AML-193 (cell line): ENCODE measurements at regions not wholly inside any gene's neighbourhood (a gene's known extent, or its start where the extent isn't known, plus 50 kb on each side); places are given as distances from the start of the nearest gene placed in this dataset.
"Not testable (repeated sequence)": the region's sequence is repeated elsewhere in the genome, so short reads cannot be mapped to it uniquely, and the experiment has no call there.

Source experiments
- DNase-seq, 2 experiments: peaks; one replicate each; lab custom pipeline; 2025; lab: John Stamatoyannopoulos, UW

DNA sequence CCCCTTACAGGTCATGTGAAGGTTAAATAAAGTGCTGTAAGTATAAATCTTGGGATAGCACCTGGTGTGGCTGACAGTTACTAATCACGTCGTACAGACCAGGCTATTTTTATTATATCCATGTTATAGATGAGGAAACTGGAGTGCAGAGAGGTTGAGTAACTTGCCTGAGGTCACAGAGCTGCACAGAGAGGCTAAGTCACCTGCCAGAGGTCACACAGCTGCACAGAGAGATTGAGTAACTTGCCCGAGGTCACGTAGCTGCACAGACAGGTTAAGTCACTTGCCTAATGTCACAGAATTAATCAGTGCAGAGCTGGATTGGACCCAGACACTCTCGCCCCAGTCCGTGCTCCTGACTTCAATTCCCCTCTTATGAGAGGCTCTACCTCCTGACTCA is 171.5 kb downstream of the NUP210 start:
- no peak for DNase-seq

DNA sequence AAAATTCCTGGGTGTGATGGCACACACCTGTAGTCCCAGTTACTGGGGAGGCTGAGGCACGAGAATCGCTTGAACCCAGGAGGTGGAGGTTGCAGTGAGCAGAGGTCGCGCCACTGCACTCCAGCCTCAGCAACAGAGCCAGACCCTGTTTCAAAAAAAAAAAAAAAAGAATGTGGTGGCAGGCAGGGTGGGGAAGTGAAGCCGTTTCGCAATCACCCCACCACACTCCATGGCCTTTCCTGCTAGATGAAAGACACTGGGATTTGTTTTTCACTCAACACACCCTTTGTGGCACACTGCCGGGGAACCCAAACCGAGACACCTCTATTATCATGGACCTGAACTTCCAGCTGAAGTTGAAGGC is 172.4 kb upstream of the IQSEC1 start:
- peak in 1 of 2 experiments; percentile 27 for DNase-seq

DNA sequence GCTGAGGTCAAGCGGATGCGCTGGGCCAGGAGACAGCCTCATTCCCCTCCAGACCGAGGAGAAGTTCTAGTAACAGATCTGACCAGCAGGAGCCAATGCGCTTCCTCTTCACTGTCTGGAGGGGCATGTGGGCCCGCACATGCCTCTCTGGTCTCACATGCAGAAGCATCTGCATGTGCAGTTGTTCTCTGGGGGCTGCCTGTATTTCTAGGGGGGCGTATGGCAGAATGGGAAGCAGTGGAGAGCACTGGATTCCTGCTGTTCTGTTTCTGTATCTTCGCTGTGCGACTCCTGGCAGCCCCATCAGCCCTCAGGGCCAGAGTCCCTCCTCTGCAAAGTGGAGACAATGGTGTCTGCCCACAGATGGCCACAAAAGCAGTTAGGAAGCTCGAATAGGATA is 170.4 kb upstream of the IQSEC1 start:
- DNase-seq, result no peak

DNA sequence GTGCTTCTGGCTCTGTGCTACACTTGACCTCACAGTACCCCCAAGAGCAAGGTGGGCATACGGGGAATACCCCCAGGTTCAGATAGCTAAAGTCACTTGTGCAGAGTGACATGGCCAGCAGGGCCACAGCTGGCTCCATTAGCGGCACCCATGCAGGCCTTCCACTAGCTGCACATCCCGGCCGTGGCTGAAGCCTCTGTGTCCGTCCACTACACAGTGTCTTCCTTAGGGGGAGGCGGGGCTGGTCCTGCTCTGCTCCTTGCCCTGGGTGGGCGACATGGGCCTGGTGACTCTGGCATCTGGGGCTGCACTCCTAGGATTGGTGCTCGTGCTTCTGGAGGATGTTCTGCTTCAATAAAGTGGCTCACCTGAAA is 169.1 kb upstream of the IQSEC1 start:
- no peak for DNase-seq

DNA sequence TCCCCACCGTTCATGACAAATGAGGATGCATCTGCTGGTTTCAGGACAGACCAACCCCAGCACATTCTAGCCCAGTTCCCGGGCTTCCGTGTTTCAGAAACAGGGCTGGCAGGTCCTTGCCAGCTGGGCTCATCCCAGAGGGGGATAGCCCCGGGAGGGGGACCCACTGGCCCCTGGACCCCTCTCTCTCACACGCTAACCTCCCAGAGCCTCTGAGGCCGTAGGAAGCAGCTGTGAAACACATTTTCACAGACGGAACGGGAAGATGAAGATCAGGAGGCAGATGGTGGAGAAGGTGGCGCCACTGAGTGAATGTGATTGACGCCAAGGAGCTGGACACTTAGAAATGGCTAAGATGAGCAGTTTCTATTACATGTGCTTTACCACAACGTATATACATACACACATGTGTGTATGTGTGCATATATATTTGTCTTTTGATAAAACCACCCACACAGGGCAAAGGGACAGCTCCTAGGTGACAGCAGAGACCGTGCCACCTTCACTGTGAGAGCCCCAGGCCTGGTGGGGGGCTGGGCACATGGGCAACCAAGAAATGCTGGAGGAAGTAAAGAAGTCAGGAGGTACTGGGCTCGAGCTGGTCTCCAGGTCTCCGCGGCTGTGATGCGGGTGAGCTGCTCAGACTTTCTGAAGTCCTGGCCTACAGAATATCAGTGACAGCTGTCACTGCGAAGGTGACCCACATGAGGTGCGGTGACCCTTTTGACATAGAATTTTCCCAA is 168.6 kb upstream of the IQSEC1 start:
- no peak for DNase-seq

DNA sequence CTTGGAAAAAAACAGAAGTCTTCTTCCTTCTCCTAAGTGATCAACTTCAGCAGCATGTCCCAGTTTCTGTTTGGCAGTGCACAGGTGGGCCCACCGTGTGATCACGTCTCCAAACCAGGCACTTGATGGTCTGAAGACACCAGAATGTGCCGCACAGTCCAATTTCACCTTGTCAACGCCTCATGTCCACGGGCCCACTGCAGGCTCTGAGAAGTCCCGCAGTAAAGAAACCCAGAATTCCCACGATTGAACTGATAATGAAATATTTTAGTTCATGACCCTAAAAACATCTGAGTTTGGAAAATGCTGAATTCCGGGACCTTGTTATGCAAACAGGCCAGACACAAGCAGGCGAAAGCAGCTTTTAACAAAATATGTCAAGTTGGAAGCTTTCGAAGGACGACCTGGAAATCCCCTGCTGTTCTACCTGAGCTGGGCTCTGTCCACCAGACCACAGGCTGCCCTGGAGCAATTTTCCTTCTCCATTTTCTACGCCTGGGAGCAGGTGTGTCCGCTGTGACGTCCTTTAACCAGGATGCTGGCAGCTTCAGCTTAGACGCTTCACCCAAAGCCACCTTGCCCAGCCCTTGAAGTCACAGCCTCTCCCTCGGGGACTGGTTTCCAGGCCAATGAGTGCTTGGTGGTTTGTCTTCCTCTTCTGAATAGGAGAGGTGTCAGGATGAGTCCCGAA is 167.8 kb upstream of the IQSEC1 start:
- DNase-seq, result no peak

DNA sequence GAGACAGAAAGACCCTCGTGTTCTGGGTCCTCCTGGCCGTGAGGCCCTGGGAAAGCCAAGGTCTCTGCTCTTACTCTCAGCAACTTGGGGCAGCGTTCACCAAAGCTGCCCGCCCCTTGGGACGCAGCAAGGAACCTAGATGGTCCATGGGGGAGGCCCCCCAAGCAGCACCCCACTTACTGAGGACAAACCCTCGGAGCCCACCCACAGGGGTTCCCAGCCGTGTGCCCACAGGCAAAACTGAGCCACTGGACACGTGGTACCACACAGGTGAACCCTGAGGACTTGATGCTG is 166.2 kb upstream of the IQSEC1 start:
- no peak for DNase-seq

DNA sequence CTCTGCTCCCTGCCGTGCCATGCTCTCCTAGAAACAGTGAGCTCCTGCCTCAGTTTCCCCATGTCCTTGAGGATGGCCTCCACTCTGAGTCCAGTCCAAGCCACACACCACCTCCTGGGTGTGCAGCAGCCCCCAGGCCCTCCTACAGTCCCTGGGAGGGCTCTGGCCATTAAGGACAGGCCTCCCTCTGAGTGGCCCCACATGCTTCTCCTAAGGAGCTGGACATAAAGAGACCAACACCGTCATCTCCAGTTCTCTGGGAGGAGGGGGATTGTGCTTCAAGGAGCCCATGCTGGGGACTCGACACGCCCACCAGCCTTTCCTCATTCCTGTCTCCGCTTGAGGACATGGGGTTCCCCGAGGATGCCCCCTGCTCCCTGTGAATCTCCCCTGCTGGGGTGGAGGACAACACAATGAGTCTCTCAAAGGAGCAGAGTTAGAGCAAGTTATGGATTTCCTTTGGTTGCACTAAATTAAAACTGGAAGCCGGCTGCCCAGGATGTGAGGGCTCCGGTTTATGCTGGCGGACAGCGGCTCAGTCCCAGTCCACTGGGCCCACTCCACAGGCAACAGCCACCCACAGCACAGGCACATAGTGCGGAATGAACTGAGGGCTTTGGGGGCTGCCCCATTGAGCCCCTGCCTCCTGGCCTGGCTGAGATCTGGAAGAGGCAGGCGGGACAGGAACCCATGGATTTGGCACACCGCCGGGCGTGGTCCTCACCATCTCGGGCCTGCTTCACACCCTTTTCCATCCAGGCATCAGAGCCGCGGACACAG is 165.6 kb upstream of the IQSEC1 start:
- no peak for DNase-seq

DNA sequence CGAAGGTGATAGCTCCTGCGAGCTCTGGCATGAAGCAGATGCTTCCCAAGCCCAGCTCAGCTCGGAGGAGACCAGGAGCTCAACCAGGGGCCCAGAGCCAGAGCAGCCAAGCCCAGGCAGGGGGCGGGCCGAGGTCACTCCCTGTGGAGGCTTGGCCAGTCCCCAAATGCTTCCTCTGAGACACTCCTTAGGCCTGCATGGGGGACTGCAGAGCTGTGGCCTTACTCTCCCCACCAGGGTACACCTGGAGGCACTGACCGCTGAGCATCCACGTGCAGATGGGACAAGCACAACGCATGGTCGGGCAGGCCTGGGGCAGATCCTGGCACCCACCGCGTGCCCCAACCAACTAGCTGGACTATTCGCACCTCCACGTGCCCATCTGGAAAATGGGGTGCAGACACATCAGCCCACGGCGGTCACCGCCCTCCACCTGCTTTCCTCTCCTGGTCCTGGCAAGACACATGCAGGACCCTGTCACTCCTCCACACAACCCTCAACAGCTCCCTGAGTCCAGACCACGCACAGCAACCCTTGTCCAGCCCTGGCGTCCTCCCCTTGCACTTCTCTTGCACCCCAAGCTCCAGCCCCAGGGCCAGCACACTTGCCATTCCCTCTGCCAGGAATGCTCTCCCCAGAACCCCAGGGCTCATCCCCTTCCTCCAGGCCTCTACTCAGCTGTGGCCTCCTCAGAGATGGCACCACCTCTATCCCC is 164.7 kb upstream of the IQSEC1 start:
- DNase-seq, result no peak

DNA sequence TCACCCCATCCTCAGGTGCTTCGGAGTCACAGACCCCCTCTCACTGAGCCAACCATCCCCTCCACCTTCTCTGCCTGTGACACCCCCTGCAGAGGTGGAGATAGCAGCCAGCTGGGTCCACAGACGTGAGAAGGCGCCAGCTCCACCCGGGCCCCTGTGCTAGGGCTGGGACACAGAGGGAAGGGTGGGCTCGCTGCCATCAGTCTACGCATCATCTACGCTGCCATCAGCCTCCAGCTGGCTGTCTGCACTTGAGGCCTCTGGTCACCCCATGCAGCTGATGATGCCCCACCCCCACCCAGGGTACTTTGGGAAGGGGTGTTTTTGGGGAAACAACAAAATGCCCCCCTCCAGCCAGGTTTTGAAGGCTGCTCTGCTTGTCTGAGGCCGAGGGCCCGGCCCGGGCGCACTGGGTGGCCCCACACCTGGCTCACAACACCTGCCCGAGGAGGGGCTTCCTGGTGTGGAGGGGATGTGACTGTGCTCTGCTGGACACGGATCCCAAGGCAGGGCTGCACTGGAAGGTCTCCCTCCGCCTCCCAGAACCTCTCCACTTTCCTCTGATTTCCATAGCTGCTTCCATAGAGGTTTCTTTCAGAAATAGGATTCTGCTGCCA is 163.4 kb upstream of the IQSEC1 start:
- DNase-seq, result no peak

DNA sequence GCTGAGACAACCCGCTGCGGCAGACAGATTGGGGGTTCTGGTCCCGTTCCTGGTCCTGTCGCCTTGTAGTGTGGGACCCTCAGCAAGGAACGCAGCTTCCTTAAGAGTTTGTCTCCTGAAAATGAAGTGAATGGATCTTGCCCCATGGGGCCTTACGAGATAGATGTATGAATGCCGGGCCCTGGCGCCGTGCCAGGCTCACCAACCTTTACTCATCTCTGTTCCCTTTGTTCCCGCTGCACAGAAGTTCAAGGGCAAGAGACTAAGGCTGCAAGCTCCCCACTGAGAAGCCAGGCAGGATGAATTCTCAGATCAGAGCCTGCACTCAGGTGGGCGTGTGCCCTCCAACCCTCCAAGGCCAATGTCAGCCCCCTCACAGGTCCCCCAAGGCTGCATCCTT is 162.7 kb upstream of the IQSEC1 start:
- DNase-seq, result no peak

DNA sequence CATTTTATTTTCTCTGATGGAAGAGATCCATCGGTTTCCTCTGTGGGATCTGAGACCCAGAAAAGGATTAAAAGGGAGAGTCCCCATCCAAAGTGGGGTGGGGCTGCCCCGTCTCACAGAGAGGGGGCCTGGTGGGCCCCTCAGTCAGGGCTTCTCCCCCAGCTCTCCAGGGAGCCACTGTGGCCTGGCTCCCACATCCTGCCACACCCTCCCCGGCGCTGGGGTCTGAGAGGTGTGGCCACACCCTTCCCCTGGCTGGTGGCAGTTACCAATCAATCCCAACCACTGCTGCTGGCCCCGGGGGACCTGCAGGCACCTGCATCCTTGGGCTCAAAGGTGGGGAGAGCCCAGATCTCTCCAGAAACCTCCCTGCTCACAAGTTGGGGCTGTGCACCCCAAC is 161.8 kb upstream of the IQSEC1 start:
- DNase-seq, result no peak

DNA sequence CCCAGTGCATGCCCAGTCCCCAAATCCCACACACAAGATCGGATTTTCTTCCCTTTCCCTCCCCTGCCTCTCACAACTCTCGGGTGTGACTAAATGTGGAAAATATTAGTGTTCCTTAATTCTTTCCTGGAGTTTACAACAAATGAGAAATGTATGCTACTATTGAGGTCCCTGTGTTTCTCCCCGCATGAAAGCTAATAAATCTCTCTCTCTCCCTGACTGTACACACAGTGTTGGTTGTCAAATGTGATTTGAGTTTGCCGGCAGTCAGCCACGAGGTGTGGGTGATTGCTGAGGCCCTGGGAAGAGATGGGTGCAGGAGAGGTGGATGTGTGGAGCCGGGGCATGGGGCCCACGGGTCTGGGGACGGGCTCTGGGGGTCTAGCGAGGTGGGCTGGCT is 161.4 kb upstream of the IQSEC1 start:
- DNase-seq, result no peak

DNA sequence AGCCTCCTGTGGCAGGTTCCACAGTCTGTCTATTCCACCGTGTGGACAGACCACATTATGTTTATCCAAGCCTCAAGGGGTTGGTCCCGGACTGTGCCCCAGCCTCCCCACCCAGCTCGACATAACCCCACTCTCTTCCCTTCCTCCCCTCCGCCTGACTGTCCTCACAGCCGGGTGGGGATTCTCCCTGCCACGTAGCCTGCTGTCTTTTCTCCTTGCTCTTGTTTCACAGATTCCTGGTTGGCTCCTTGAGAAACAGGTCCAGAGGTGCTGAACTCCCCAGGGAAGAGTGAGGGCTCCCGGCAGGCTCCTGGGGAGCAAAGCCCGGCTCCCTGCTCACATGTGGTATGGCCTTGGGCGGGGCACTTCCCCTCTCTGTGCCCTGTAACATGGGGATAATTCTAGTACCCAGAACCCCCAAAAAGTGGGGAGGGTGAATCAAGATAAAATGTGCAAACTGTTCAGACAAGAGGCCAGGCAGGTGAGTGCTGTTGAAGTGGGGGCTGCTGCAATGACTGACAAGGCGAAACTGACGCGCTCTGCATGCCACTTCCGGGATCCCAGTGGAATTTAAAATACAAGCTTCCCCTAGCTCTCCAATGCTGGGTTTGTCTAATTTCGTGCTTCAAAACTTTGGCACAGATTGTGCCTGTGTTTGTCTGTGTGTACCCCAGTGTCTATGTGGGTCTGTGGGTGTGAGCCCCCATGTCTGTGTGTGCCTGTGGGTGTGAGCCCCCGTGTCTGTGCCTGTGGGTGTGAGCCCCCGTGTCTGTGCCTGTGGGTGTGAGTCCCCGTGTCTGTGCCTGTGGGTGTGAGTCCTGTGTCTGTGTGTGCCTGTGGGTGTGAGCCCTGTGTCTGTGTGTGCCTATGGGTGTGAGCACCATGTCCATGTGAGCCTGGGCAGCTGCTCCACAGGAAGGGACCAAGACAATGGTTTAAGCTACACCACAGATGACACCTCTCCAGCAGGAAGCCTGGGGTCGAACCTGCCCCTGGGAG is 160.6 kb upstream of the IQSEC1 start:
- DNase-seq, result no peak

DNA sequence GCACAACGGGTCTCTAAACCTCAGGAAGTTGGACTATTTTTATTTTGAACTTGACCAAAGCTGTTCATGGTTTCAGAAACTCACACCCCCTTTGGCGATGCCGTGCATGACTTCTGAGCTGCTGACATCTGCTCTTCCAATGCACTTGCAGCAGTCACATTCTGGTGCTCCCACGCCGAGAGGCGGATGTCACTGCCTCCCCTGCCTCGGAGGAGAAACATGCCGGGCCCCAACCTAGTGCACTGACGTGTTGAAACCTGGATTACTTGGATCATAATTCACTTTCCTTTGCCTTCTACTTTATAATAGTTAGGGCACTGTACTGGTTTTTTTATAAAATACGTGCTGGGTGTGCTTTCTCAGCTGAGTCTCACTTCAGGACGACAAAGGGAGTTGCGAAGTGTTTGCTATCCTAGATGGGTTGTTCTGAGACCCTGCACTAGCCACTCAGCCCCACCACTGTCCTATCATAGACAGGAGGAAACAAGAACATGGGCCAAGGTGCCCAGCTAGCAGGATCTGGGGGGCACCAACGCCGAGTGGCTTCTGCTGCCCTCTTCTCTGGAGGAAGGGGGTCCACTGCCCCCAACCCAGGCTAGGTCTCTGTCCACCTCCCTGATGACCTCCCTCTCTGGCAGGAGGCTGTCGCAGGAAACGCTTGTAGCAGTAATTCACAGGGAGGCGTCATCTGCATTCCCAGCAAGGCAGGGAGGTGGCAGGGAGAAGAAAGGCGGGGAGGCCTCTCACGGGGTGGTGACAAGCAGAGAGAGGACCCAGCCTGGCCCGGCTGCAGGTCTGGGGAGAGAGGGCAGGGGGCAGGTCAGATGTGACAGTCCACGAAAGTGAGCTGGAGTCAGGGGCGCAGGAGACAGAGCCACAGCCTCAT is 158.8 kb upstream of the IQSEC1 start:
- no peak for DNase-seq

DNA sequence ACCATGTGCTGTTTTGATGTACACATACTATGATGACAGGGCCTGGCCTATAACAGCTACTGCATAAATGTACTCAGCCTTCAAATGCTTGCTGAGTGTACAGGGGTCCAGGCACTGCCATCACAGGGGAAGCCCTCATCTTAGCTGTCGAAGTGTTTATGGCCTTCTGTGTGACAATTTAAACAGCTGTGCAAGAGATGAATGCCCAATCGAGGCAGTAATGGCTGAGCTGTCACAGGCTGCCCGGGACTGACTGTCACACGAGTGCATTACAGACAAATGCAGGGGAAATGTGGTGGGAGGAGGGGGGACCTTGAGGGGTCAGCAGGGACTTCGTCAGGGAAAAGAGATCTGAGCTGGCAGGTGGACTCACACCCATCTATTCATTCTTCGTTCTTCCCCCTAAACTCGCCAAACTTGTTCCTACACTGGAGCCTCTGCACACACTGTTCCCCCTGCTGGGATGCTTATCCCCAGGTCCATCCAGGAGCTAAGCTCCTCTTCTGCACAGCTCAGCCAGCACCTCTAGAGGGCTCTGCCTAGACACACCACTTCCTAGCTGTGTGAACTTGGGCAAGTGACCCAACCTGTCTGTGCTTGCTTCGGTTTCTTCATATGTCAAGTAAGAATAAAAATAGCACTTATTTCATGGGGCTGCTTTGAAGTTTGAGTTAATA is 156.2 kb upstream of the IQSEC1 start:
- peak; percentile 33 to 35 for DNase-seq

DNA sequence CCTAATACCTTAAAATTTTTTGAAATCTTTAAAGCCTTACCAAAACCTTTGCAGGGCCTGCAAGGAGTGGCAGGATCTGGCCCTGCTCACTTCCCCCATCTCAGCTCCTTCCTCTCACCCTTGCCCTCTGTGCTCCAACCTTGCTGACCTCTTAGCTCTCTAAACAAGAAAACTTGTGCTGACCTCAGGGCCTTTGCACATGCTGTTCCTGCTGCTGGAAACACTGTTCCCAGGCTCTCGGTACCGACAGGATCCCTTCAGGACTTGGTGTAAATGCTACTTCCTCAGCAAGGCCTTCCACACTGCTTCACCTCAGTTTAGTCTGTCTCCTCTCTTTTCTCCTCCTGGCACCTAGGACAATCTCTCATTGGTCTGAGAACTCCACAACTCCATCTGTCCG is 155.4 kb upstream of the IQSEC1 start:
- no peak for DNase-seq

DNA sequence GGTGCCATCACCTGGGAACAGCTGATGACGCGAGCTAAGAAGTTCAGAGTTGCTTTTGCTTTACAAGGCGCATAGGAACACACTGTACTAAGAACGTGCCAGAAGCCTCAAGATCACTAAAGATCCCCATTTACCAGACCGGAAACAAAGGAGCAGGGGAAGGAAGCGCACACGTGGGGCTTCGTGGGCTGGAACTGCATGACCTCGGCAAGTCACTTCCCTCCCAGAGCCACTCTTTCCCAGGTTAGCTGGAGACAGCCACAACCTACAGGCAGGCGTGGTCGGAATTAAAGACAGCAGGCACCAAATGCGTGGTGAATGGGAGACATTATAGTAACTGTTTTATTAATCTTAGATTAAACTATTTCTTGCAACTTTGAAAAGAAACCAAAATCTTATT is 154.9 kb upstream of the IQSEC1 start:
- DNase-seq, result not testable (repeated sequence)
